ENCODE measurements at regions not wholly inside any gene's neighbourhood (a gene's known extent, or its start where the extent isn't known, plus 50 kb on each side); places are given as distances from the start of the nearest gene placed in this dataset.

GRCh38 chr18:77337604-77338003 lies 88.0 kb downstream of the GALR1 start:
- H3K9me2 ChIP-seq (ENCODE audit: insufficient read depth, low read length) = no peaks in the 10 kb centered on the region
- H3K4me3 ChIP-seq (ENCODE audit: low read length) = no peak overlapping the region
- no peak overlapping the region for H3K9ac ChIP-seq (ENCODE audit: low read length)
- TF ChIP-seq RAD21 (conservative IDR thresholded peaks at IDR 0.05) (no peak), EZH2 (IDR thresholded peaks at IDR 0.05; ENCODE audit: borderline replicate concordance, insufficient read depth, low read length, poor library complexity, severe bottlenecking) (no peak), EP300 (conservative IDR thresholded peaks at IDR 0.05; ENCODE audit: poor library complexity, severe bottlenecking) (no peak), POLR2AphosphoS5 (IDR thresholded peaks at IDR 0.05) (no peak), TAF1 (IDR thresholded peaks at IDR 0.05; ENCODE audit: low read depth) (no peak), MXI1 (conservative IDR thresholded peaks at IDR 0.05; ENCODE audit: poor library complexity, severe bottlenecking) (no peak), SMC3 (conservative IDR thresholded peaks at IDR 0.05; ENCODE audit: poor library complexity) (no peak), REST (IDR thresholded peaks at IDR 0.05; ENCODE audit: borderline replicate concordance) (no peak), CTCF (IDR thresholded peaks at IDR 0.05; ENCODE audit: poor library complexity, severe bottlenecking) (no peak)
- no peaks in the 10 kb centered on the region for H3K36me3 ChIP-seq (ENCODE audit: insufficient read depth, low read length)
- H3K9me3 ChIP-seq (ENCODE audit: low read length) = no peaks in the 10 kb centered on the region
- no peaks in the 10 kb centered on the region for H3F3A ChIP-seq (ENCODE audit: insufficient read depth, low read length, poor library complexity, severe bottlenecking)
- H2AFZ ChIP-seq (ENCODE audit: low read depth, low read length) = no peak overlapping the region
- H3K27ac ChIP-seq (ENCODE audit: low read length) = no peak overlapping the region
- H4K20me1 ChIP-seq (ENCODE audit: insufficient read depth) = no peaks in the 10 kb centered on the region
- H3K4me2 ChIP-seq (ENCODE audit: low read length) = no peak overlapping the region
- H3K79me2 ChIP-seq (replicated peaks; ENCODE audit: insufficient read depth, low read length) = no peaks in the 10 kb centered on the region
- H3K27me3 ChIP-seq (ENCODE audit: insufficient read depth, low read depth, low read length) = no peaks in the 10 kb centered on the region

DNA sequence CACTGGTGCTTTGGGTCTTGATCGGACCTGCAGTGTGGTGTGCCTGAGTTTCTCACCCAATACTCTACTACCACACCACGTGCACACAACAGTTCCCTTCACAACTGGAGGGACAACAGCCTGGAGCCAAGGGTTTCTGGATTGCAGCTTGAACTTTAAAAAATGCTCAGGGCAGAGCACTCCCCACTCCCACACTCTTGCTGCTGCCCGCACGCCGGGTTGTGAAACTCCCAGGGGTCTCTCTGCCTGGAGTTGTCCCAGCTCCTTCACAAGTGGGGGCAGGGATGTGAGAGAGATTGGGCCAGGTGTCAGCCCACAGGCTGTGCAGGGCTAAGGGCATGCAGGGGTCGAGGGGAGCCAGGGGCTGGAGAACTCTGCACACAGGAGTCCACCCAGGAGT lies 89.4 kb downstream of the GALR1 start:
- H3F3A ChIP-seq (ENCODE audit: insufficient read depth, low read length, poor library complexity, severe bottlenecking) = no peaks in the 10 kb centered on the region
- H3K4me2 ChIP-seq (ENCODE audit: low read length) = no peak overlapping the region
- no peak overlapping the region for H3K9ac ChIP-seq (ENCODE audit: low read length)
- H4K20me1 ChIP-seq (ENCODE audit: insufficient read depth) = no peaks in the 10 kb centered on the region
- H2AFZ ChIP-seq (ENCODE audit: low read depth, low read length) = no peak overlapping the region
- no peaks in the 10 kb centered on the region for H3K36me3 ChIP-seq (ENCODE audit: insufficient read depth, low read length)
- no peaks in the 10 kb centered on the region for H3K9me2 ChIP-seq (ENCODE audit: insufficient read depth, low read length)
- H3K4me3 ChIP-seq (ENCODE audit: low read length) = no peak overlapping the region
- H3K27me3 ChIP-seq (ENCODE audit: insufficient read depth, low read depth, low read length) = no peaks in the 10 kb centered on the region
- no peak overlapping the region for H3K27ac ChIP-seq (ENCODE audit: low read length)
- no peaks in the 10 kb centered on the region for H3K9me3 ChIP-seq (ENCODE audit: low read length)
- no peak for TF ChIP-seq CTCF (IDR thresholded peaks at IDR 0.05; ENCODE audit: poor library complexity, severe bottlenecking)
- no peak for TF ChIP-seq RAD21 (conservative IDR thresholded peaks at IDR 0.05)
- no peak for TF ChIP-seq EZH2 (IDR thresholded peaks at IDR 0.05; ENCODE audit: borderline replicate concordance, insufficient read depth, low read length, poor library complexity, severe bottlenecking)
- TF ChIP-seq MXI1 (conservative IDR thresholded peaks at IDR 0.05; ENCODE audit: poor library complexity, severe bottlenecking) = no peak
- TF ChIP-seq SMC3 (conservative IDR thresholded peaks at IDR 0.05; ENCODE audit: poor library complexity) = no peak
- no peak for TF ChIP-seq REST (IDR thresholded peaks at IDR 0.05; ENCODE audit: borderline replicate concordance)
- no peaks in the 10 kb centered on the region for H3K79me2 ChIP-seq (replicated peaks; ENCODE audit: insufficient read depth, low read length)
